ENCODE measurements at regions not wholly inside any gene's neighbourhood (a gene's known extent, or its start where the extent isn't known, plus 50 kb on each side); places are given as distances from the start of the nearest gene placed in this dataset.
"Not testable (repeated sequence)": the region's sequence is repeated elsewhere in the genome, so short reads cannot be mapped to it uniquely, and the experiment has no call there.

GRCh38 chr1:65020774-65021173, 54.4 kb upstream of the JAK1 start:
- DNase-seq (ENCODE audit: low read depth) = no peak

DNA sequence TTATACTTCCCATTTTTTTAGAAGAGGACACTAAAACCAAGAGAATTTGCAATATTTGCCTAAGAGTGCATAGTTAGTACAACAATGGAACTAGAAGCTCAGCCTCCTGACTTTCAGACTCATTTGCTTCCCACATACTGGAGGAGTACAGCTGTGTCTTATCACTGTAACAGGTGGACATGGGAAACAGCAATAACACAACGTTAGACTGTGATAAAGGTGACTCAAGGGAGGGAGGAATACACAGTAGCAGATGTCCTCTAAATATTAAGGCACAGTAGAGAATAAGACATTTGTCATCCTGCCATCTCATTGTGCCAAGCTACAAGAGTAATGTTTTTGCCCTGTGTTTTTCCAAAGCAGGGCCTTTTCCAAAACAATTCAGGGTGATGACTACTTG, 55.4 kb upstream of the JAK1 start:
- DNase-seq (ENCODE audit: low read depth) = no peak

- no peak for DNase-seq (ENCODE audit: low read depth)
Measured at GRCh38 chr1:65022216-65022615, 55.9 kb upstream of the JAK1 start.

DNA sequence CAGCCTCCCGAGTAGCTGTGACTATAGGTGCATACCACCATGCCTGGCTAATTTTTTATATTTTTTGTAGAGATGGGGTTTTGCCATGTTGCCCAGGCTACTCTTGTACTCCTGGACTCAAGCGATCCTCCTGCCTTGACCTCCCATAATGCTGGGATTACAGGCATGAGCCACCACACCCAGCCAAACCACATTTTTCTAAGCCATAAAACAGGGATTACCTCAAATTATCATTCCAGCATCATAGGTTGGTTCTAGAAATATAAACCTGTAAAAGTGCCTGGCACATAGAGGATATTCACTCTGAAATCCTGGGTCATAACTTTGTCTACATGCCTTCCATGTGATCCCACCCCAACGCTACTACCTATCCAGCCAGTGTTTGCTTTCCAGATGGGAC, 59.4 kb upstream of the JAK1 start:
- DNase-seq (ENCODE audit: low read depth) = no peak

DNA sequence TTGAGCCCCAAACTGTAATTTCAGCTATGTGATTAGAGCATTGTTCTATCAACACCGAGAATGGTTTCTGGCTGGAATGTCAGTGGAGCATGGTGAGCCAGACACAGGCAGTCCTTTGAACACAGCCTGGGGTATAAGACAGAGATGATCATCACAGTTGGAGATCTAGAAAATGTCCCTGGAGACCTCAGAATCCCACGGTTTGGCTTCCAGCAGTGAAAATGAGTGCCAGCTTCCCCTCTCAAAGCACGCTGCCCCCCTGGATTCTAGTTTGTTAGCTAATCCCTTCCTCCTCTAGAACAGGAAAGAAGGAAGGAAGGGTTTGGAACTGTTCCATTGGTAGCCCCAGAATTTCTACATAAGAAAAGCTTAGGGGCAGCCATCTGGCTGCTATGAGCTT, 59.9 kb upstream of the JAK1 start:
- DNase-seq (ENCODE audit: low read depth) = no peak

- DNase-seq (ENCODE audit: low read depth) = no peak
Measured at GRCh38 chr1:65027666-65028358, 61.5 kb upstream of the JAK1 start.

DNA sequence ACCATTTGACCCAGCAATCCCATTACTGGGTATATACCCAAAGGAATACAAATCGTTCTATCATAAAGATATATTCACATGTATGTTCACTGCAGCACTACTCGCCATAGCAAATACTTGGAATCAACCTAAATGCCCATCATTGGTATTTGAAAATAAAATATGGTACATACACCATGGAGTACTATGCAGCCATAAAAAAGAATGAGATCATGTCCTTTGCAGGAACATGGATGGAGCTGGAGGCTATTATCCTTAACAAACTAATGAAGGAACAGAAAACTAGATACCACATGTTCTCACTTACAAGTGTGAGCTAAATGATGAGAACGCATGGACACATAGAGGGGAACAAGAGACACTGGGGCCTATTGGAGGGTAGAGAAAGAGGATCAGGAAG, 63.1 kb upstream of the JAK1 start:
- not testable (repeated sequence) for DNase-seq (ENCODE audit: low read depth)

GRCh38 chr1:65034879-65035278, 68.5 kb upstream of the JAK1 start:
- DNase-seq (ENCODE audit: low read depth) = not testable (repeated sequence)

- DNase-seq (ENCODE audit: low read depth) = no peak
Measured at GRCh38 chr1:65036570-65037051, 70.3 kb upstream of the JAK1 start.

- DNase-seq (ENCODE audit: low read depth) = no peak
Measured at GRCh38 chr1:65039066-65039465, 72.7 kb upstream of the JAK1 start.

DNA sequence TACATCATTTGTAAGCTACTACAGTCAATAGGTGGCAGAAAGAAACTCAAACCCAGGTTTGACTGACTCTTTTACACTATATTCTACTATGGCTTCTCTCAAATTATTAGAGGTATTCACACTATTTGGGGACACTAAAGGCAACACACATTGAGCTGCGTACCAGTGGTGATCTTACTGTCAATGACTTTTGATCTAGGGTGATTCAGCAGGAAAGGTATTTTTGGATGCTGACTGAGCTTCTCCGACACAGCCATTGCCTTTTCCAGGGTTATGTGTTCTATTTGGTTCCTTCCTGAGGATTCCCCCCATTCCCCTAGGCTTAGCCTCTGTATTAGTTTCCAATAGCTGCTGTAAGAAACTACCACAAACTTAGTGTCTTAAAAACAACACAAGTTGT, 73.2 kb upstream of the JAK1 start:
- DNase-seq (ENCODE audit: low read depth) = no peak

GRCh38 chr1:65042467-65042866, 76.1 kb upstream of the JAK1 start:
- DNase-seq (ENCODE audit: low read depth) = no peak

GRCh38 chr1:65044411-65044810, 78.1 kb upstream of the JAK1 start:
- no peak for DNase-seq (ENCODE audit: low read depth)

DNA sequence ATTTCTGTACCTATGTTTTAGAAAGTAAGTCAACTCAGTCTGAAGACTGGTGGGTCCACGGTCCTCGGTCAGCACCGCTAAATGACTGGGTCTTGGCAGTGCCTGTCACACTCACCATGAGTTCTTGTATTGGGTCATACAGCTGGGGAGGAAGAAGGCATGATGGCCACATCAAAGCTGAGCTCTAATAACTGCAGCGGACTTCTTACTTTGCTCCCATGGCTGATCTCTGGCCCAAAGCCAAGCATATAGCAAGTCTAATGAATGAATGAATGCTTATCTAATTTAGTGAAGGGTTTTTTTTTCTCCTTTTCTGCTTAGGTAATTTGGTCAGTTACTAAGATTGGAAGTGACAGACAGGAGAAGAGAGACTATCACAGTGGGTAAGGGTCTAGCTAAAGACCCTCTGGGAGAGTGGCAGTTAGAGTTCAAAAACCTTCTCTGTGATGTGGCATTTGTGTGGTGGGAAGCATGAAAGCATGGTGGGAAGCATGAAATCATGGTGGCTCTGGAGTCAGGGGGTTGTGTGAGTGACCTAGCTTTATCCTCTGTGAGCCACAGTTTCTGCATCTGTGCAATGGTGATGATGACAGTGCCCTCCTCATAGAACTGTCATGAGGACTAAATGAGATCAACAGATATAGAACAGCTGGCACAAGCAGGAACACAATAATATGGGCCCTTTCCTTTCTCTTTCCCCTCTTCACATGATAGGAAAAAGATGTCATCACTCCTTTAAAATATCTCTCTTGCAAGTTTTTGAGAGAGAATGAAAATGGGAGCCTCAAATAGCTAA, 78.9 kb upstream of the JAK1 start:
- no peak for DNase-seq (ENCODE audit: low read depth)

GRCh38 chr1:65048335-65048734, 82.0 kb upstream of the JAK1 start:
- DNase-seq (ENCODE audit: low read depth) = no peak

DNA sequence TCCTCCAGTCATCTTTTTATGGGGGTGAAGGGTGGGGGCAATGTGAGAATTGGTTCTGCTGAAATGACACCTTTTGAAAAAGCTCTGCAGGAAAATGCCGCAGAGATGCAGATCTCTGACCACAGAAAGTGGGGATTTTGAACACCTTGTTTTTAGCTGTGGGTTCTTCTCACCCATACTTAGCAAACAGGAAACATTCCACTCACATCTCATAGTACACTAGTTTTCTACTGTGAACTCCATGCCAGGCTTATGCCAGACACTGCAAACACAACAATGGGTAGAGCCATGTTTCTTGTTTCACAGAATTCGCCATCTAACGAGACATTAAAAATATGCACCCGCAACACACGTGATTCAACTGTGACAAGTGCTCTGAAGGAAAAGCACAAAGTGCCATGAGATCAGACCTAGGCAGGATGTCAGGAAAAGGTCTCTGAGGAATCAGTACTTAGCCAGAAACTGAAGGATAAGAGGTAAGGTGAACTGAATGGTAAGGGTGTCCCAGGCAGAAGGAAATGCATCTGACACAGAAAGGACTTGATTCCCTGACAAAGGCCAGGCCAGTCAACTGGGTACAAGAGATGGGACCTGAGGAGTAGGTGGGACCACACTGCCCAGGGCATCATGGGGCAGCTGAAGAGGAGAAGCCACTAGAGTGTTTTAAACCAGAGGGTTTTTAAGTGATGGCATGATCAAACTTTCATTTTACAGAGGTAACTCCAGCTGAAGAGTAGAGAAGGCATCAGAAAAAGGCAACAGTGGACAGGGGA, 83.8 kb upstream of the JAK1 start:
- no peak for DNase-seq (ENCODE audit: low read depth)

DNA sequence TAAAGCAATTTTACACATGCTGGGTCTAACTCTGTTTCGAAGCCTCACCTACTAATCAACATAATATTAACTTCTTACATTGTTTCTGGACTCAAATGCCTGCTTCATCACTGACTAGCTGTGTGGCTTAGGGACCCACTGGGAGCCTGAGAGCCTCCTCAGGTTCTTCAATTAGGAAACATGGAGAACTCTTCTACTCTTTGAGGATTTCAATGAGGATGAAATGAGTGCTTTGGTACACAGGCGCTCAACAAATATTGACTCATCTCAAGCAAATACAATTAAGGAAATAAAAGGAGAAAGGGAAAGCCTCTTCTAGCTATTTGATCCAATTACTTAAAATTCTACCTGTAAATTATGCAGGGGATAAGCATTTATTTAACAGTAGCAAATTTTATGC, 84.4 kb upstream of the JAK1 start:
- DNase-seq (ENCODE audit: low read depth) = no peak

DNA sequence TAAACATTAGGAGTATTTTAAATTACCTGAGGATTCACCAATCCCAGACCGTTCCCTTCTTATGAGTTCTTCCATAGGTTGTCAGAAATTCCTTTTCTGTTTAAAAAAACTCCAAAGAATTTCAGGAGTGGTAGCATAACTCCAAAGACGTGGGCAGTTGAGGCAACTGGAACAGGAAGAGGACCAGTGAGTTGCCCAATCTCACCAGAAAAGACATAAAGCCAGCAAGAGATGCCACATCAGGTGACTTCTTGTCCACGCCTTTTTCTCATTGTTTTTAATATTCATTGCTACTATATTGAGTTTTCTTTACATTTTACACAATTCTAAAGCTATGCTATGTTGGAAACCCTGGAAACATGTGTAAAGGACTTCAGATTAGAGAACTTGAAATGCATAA, 88.1 kb upstream of the JAK1 start:
- DNase-seq (ENCODE audit: low read depth) = no peak

GRCh38 chr1:65055747-65056146, 89.4 kb upstream of the JAK1 start:
- no peak for DNase-seq (ENCODE audit: low read depth)

GRCh38 chr1:65056234-65056633, 89.9 kb upstream of the JAK1 start:
- DNase-seq (ENCODE audit: low read depth) = no peak

DNA sequence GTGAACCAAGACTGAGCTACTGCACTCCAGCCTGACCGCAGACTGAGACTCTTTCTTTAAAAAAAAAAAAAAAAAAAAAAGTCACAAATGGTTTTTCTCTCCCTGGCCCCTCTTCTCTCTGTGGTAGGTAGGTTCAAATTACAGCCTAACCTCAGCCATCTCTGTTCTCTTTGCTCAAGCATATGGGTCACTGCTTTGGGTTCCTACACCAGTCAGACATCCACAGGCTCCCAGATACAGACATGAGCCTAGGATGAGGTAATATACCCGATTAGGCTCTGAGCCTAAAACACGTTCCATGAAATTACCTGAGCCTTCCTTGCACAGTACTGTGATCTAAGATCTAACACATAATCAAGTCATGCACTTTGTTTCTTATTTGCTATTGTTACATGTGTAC, 90.5 kb upstream of the JAK1 start:
- no peak for DNase-seq (ENCODE audit: low read depth)

DNA sequence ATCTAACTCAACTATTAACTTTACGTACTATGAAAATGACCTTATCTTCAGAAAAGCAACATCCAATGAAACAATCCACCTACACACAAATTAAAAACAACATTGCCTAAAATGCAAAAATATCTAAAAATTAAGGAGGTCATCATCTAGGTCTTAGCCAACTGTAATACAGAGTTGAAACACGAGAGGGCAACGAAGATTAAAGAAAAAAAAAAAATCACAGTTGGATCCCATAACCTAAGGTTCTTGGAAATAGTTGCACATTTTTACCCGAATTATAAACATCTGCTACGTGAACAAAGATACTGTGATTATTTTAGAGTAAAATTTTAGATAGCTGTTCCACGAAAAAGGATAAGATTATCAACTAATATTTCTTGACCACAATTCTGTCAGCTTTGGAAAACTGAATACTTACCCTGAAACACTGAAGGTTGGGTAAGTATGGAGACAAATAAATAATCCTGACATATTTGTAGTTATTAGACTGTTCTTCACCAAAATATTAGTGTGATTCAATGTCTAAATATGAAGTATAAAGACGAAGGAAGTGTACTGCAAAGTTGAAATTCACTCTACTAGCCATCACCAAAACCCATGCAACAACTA, 88.0 kb upstream of the AK4 start:
- DNase-seq (ENCODE audit: low read depth) = no peak

Data from T follicular helper cell (primary cell).